K562 (cell line): ENCODE measurements at regions not wholly inside any gene's neighbourhood (a gene's known extent, or its start where the extent isn't known, plus 50 kb on each side); places are given as distances from the start of the nearest gene placed in this dataset.

ENCODE experiments used
- ATAC-seq: fragments of 200-7000 bp; cut with Tn5 transposase; 3 replicates; pipeline ENCODE4 v1.9.1; 2020; ENCODE audit warnings: moderate library complexity
- BruUV-seq: library from RNA; stranded (reverse); fragments of 400-500 nt; replicated peaks from 2 replicates; lab custom pipeline; 2021; lab: Mats Ljungman, UMichigan
- CTCF ChIA-PET: fragments of 300-600 bp; formaldehyde crosslinking; extraction: SDS; loops from one replicate; lab custom pipeline; 2021; ENCODE audit warnings: low intra/inter-chr PET ratio; lab: Yijun Ruan, JAX
- POLR2A ChIA-PET: fragments of 300-600, 350-650 bp; sonication (Branson Sonifier 250); formaldehyde crosslinking; extraction: SDS; loops from one replicate; lab custom pipeline; 2021; ENCODE audit warnings: antibody characterized with exemption, inconsistent platforms; lab: Yijun Ruan, JAX
- DNase-seq, 4 experiments: peaks; one replicate each; pipeline versions ENCODE4 v3.0.0 to v3.0.0-alpha.2; 2011 to 2018; ENCODE audit warnings: low spot score in 3 of 4, mixed read lengths in 3 of 4; ENCODE audit errors: extremely low read depth in 1 of 4
- FAIRE-seq: peaks from 2 replicates; lab custom pipeline; 2011; peaks lifted over from hg19 to GRCh38; lab: Jason Lieb, UNC
- H2AFZ ChIP-seq: 2 replicates; pipeline ENCODE4 v1.6.0; 2011; ENCODE audit warnings: low read depth, low read length, control low read depth, inconsistent platforms
- H3K27ac ChIP-seq: fragments of 200-600 bp; 3 replicates; pipeline ENCODE4 v1.8.0; 2011; ENCODE audit warnings: low read depth, mild to moderate bottlenecking, control low read depth, inconsistent platforms, low read length, moderate library complexity, mixed read lengths; ENCODE audit errors: extremely low read depth
- H3K27me3 ChIP-seq, 2 experiments: fragments of 300-600 bp in 1 of 2; 2 replicates in 1 of 2; 3 replicates in 1 of 2; pipeline versions ENCODE4 v1.6.0 to v1.8.0; 2011; ENCODE audit warnings: inconsistent platforms in 2 of 2, low read length in 2 of 2, mild to moderate bottlenecking in 1 of 2, mixed read lengths in 1 of 2, moderate library complexity in 1 of 2; ENCODE audit not compliant: control insufficient read depth in 2 of 2, insufficient read depth in 2 of 2
- H3K36me3 ChIP-seq: fragments of 300-600 bp; 3 replicates; pipeline ENCODE4 v1.8.0; 2011; ENCODE audit warnings: mild to moderate bottlenecking, low read length, inconsistent platforms; ENCODE audit not compliant: control insufficient read depth, insufficient read depth
- H3K4me1 ChIP-seq, 2 experiments: fragments of 200-600 bp in 1 of 2; replicated peaks in 1 of 2; 2 replicates in 1 of 2; 3 replicates in 1 of 2; pipeline versions ENCODE4 v1.5.1 to v1.8.0; 2011; ENCODE audit warnings: inconsistent platforms in 2 of 2, low read length in 2 of 2, mild to moderate bottlenecking in 1 of 2, mixed read lengths in 1 of 2, moderate library complexity in 1 of 2; ENCODE audit not compliant: control insufficient read depth in 2 of 2, insufficient read depth in 2 of 2
- H3K4me2 ChIP-seq: 2 replicates; pipeline ENCODE4 v1.6.1; 2011; ENCODE audit warnings: low read length, control low read depth, inconsistent platforms, mixed read lengths; ENCODE audit not compliant: insufficient read depth
- H3K4me3 ChIP-seq: fragments of 200-600 bp; sonication (generic), shearing (Covaris generic); 2 replicates; pipeline ENCODE4 v1.5.1; 2016; ENCODE audit warnings: control low read depth, inconsistent platforms
- H3K79me2 ChIP-seq: fragments of 200-600 bp; 3 replicates; pipeline ENCODE4 v1.8.0; 2011; ENCODE audit warnings: low read length, inconsistent platforms; ENCODE audit not compliant: control insufficient read depth, insufficient read depth
- H3K9ac ChIP-seq, 2 experiments: 2 replicates each; pipeline versions ENCODE4 v1.6.0 to v1.6.1; 2011; ENCODE audit warnings: low read depth in 2 of 2, low read length in 2 of 2, control low read depth in 1 of 2, inconsistent platforms in 1 of 2, mild to moderate bottlenecking in 1 of 2, mixed read lengths in 1 of 2; ENCODE audit not compliant: insufficient read depth in 1 of 2
- H3K9me1 ChIP-seq: one replicate; pipeline ENCODE4 v1.6.0; 2011; ENCODE audit warnings: inconsistent platforms, mild to moderate bottlenecking, low read length, moderate library complexity; ENCODE audit not compliant: control insufficient read depth, insufficient read depth
- H3K9me3 ChIP-seq: replicated peaks from 2 replicates; pipeline ENCODE4 v1.5.1; 2011; ENCODE audit warnings: low read depth, low read length, inconsistent platforms; ENCODE audit not compliant: control insufficient read depth, insufficient read depth
- H4K20me1 ChIP-seq: replicated peaks from 2 replicates; pipeline ENCODE4 v1.6.1; 2011; ENCODE audit warnings: low read length, inconsistent platforms, mixed read lengths; ENCODE audit not compliant: control insufficient read depth, insufficient read depth
- CBX1 ChIP-seq: sonication (generic); IDR thresholded peaks from 2 replicates; pipeline ENCODE4 v1.6.1; 2016; ENCODE audit warnings: antibody characterized with exemption, low read depth, mild to moderate bottlenecking
- FIP1L1 ChIP-seq: fragments of 200-400 bp; formaldehyde crosslinking; IDR thresholded peaks from 2 replicates; pipeline ENCODE4 v1.6.1; 2018; ENCODE audit warnings: mild to moderate bottlenecking, low read depth, low read length; ENCODE audit not compliant: poor library complexity, severe bottlenecking
- FOXJ3 ChIP-seq: sonication (generic); formaldehyde crosslinking; IDR thresholded peaks from 2 replicates; pipeline ENCODE4 v1.4.0; 2020; ENCODE audit warnings: mild to moderate bottlenecking, missing genetic modification reagents
- PRPF4 ChIP-seq: fragments of 200-400 bp; formaldehyde crosslinking; IDR thresholded peaks from one replicate; pipeline ENCODE4 v1.6.1; 2017; ENCODE audit warnings: low read length, low read depth, mild to moderate bottlenecking; ENCODE audit not compliant: insufficient read depth, poor library complexity, severe bottlenecking
- SNIP1 ChIP-seq: fragments of 450-650 bp; IDR thresholded peaks from 2 replicates; pipeline ENCODE4 v1.7.1; 2017; ENCODE audit warnings: low read depth, mild to moderate bottlenecking
- SRF ChIP-seq, 2 experiments: fragments of 250-450, 450-650 bp in 1 of 2; sonication (Bioruptor Pico) in 1 of 2; sonication (generic) in 1 of 2; formaldehyde crosslinking; IDR thresholded peaks; 2 replicates each; pipeline versions ENCODE4 v1.5.0 to v1.5.1; 2020 to 2022; ENCODE audit warnings: mild to moderate bottlenecking in 1 of 2, missing genetic modification reagents in 1 of 2
- TAF15 ChIP-seq: fragments of 200-400 bp; formaldehyde crosslinking; IDR thresholded peaks from 2 replicates; pipeline ENCODE4 v1.6.1; 2017; ENCODE audit warnings: mild to moderate bottlenecking, low read depth, low read length, moderate library complexity
- TOE1 ChIP-seq, 2 experiments: fragments of 450-650 bp in 1 of 2; sonication (generic) in 1 of 2; formaldehyde crosslinking in 1 of 2; IDR thresholded peaks; 2 replicates each; pipeline versions ENCODE4 v1.7.1 to v1.8.0; 2016 to 2022; ENCODE audit warnings: borderline replicate concordance in 2 of 2, mild to moderate bottlenecking in 2 of 2, antibody characterized with exemption in 1 of 2, inconsistent platforms in 1 of 2, low read depth in 1 of 2, missing genetic modification reagents in 1 of 2, moderate library complexity in 1 of 2
- ZEB2 ChIP-seq: fragments of 450-650 bp; IDR thresholded peaks from 2 replicates; pipeline ENCODE4 v1.6.1; 2016
- in situ Hi-C: fragments of 300-500 bp; cut with MboI; formaldehyde crosslinking; loops from 4 replicates; pipeline ENCODE4 v1.15.0; 2018; ENCODE audit warnings: inconsistent platforms, mixed read lengths
- intact Hi-C: fragments of 100-400 bp; cut with micrococcal nuclease; formaldehyde crosslinking; loops from 2 replicates; pipeline ENCODE4 v1.14.2; 2022
- TF ChIP-seq, protein P1 (sequence below): fragments of 250-450 bp; sonication (Bioruptor Pico); IDR thresholded peaks from 2 replicates; pipeline ENCODE4 v1.9.0; 2021; ENCODE audit warnings: mild to moderate bottlenecking, inconsistent platforms
- TF ChIP-seq, protein P2 (sequence below): fragments of 450-650 bp; formaldehyde crosslinking; IDR thresholded peaks from 2 replicates; pipeline ENCODE4 v1.4.0; 2020; ENCODE audit warnings: mild to moderate bottlenecking, moderate library complexity
- TF ChIP-seq, protein P3 (sequence below): fragments of 250-450 bp; sonication (Bioruptor Pico); IDR thresholded peaks from 2 replicates; pipeline ENCODE4 v1.5.1; 2021; ENCODE audit warnings: mild to moderate bottlenecking

DNA sequence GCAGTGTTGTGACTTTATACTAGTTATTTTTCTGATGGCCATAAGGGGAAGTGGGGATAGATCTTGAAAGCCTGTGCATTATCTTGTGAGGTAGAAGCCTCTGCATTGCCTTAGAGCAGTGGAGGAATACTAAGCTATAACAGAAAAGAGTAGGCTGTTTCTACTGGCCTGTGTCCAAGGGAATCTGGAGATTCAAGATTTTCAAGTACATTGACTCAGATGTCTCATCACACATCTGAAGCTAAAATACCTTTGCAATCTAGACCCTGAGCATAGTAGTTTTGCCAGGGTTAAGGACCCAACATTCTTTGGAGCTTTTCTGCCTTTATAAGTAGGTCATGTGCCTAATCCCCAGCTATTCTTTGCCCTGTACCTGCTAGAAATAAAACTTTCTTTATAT, 272.3 kb downstream of the TENT5A start:
- ATAC-seq (no peak), DNase-seq (no peak), FAIRE-seq (no peak)
- intact Hi-C loops (no loop called here), in situ Hi-C loops (no loop called here)
- Histone ChIP-seq H3K9ac (no peak overlapping the region), H3K4me2 (no peak overlapping the region), H3K36me3 (no peaks in the 10 kb centered on the region), H2AFZ (no peak overlapping the region), H3K79me2 (no peaks in the 10 kb centered on the region), H3K9me3 (no peaks in the 10 kb centered on the region), H3K9me1 (no peaks in the 10 kb centered on the region), H3K4me3 (no peak overlapping the region), H4K20me1 (no peaks in the 10 kb centered on the region), H3K4me1 (no peaks in the 10 kb centered on the region), H3K27ac (no peak overlapping the region), H3K27me3 (no peaks in the 10 kb centered on the region)
- BruUV-seq = no TSS peak
- TF ChIP-seq SNIP1 (no peak), FIP1L1 (no peak), CBX1 (no peak), PRPF4 (no peak), TAF15 (no peak)
- POLR2A ChIA-PET = no interaction called here
- CTCF ChIA-PET = no interaction called here

DNA sequence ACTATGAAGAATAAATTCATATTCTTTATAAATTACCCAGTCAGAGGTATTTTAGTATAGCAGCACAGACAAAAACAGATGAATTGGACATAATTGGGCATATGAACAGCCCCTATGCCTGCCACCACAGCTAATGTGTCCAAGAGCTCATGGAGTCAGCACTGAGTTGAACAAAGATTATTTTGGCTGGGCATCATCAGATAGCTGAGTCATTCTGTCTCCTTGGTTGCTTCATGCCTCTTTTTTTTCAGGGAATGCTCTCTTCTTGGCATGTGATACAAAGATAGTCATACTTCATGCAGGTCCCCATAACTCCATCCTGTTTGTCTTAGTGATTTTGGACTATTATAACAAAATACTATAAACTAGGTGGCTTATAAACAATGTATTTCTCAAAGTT, 275.6 kb downstream of the TENT5A start:
- no peaks in the 10 kb centered on the region for H3K36me3 ChIP-seq
- no peak for ATAC-seq
- no peak for TF ChIP-seq TOE1 (IDR thresholded peaks at IDR 0.05; ENCODE audit: borderline replicate concordance)
- no peak for TF ChIP-seq TOE1 (CRISPR knock-in tag; IDR thresholded peaks at IDR 0.05; ENCODE audit: borderline replicate concordance, low read depth)
- TF ChIP-seq, protein P1, sequence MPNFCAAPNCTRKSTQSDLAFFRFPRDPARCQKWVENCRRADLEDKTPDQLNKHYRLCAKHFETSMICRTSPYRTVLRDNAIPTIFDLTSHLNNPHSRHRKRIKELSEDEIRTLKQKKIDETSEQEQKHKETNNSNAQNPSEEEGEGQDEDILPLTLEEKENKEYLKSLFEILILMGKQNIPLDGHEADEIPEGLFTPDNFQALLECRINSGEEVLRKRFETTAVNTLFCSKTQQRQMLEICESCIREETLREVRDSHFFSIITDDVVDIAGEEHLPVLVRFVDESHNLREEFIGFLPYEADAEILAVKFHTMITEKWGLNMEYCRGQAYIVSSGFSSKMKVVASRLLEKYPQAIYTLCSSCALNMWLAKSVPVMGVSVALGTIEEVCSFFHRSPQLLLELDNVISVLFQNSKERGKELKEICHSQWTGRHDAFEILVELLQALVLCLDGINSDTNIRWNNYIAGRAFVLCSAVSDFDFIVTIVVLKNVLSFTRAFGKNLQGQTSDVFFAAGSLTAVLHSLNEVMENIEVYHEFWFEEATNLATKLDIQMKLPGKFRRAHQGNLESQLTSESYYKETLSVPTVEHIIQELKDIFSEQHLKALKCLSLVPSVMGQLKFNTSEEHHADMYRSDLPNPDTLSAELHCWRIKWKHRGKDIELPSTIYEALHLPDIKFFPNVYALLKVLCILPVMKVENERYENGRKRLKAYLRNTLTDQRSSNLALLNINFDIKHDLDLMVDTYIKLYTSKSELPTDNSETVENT (CRISPR knock-in tag) = no peak
- TF ChIP-seq, protein P2, sequence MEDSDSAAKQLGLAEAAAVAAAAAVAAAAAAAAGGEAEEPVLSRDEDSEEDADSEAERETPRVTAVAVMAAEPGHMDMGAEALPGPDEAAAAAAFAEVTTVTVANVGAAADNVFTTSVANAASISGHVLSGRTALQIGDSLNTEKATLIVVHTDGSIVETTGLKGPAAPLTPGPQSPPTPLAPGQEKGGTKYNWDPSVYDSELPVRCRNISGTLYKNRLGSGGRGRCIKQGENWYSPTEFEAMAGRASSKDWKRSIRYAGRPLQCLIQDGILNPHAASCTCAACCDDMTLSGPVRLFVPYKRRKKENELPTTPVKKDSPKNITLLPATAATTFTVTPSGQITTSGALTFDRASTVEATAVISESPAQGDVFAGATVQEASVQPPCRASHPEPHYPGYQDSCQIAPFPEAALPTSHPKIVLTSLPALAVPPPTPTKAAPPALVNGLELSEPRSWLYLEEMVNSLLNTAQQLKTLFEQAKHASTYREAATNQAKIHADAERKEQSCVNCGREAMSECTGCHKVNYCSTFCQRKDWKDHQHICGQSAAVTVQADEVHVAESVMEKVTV = no peak
- no peak for TF ChIP-seq FOXJ3
- no peak for TF ChIP-seq SRF (CRISPR knock-in tag; IDR thresholded peaks at IDR 0.05)
- TF ChIP-seq, protein P3, sequence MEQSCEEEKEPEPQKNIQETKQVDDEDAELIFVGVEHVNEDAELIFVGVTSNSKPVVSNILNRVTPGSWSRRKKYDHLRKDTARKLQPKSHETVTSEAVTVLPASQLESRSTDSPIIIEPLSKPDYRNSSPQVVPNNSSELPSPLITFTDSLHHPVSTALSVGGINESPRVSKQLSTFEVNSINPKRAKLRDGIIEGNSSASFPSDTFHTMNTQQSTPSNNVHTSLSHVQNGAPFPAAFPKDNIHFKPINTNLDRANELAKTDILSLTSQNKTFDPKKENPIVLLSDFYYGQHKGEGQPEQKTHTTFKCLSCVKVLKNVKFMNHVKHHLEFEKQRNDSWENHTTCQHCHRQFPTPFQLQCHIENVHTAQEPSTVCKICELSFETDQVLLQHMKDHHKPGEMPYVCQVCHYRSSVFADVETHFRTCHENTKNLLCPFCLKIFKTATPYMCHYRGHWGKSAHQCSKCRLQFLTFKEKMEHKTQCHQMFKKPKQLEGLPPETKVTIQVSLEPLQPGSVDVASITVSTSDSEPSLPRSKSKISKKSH (CRISPR knock-in tag) = no peak
- TF ChIP-seq ZEB2 = no peak

More for the DNA sequence above, 275.6 kb downstream of the TENT5A start:
- intact Hi-C loops (no loop called here), in situ Hi-C loops (no loop called here)
- H3K9me3 ChIP-seq = no peaks in the 10 kb centered on the region
- H2AFZ ChIP-seq = no peak overlapping the region
- H3K9me1 ChIP-seq = no peaks in the 10 kb centered on the region
- no peaks in the 10 kb centered on the region for H4K20me1 ChIP-seq
- no peak overlapping the region for H3K27ac ChIP-seq
- DNase-seq (no peak), FAIRE-seq (no peak)
- no peak overlapping the region for H3K9ac ChIP-seq
- POLR2A ChIA-PET = no interaction called here
- no peaks in the 10 kb centered on the region for H3K27me3 ChIP-seq
- H3K4me2 ChIP-seq = no peak overlapping the region
- no peaks in the 10 kb centered on the region for H3K79me2 ChIP-seq
- no peaks in the 10 kb centered on the region for H3K4me1 ChIP-seq
- H3K4me3 ChIP-seq = no peak overlapping the region
- no TSS peak for BruUV-seq
- CTCF ChIA-PET = no interaction called here
